HG03097 (cell line): ENCODE measurements at regions not wholly inside any gene's neighbourhood (a gene's known extent, or its start where the extent isn't known, plus 50 kb on each side); places are given as distances from the start of the nearest gene placed in this dataset.
"Not testable (repeated sequence)": the region's sequence is repeated elsewhere in the genome, so short reads cannot be mapped to it uniquely, and the experiment has no call there.

Source experiments
- ATAC-seq: cut with Tn5 transposase; IDR thresholded peaks from one replicate; pipeline ENCODE4 v1.9.1; 2021; ENCODE audit not compliant: unreplicated experiment, low FRiP score

DNA sequence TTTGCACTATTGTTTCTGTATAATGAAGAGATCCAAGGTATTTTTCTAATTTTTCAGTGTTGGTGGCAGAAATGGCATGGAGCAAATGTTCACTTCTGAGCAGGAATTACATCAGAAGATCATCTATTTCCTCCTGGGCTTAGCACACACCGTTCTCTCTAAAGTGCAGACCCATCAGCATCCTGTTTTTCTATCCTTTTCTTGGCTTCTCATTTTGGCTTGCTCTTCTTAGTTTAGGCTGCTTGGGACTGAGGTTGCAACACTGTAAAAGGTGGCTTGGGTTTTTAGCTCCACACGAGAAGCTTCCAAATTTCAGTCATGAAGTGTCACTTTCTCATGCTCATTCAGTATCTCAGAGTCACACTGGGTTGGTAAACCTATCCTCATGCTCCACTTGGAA lies 79.9 kb upstream of the SMIM30 start:
- no peak for ATAC-seq

DNA sequence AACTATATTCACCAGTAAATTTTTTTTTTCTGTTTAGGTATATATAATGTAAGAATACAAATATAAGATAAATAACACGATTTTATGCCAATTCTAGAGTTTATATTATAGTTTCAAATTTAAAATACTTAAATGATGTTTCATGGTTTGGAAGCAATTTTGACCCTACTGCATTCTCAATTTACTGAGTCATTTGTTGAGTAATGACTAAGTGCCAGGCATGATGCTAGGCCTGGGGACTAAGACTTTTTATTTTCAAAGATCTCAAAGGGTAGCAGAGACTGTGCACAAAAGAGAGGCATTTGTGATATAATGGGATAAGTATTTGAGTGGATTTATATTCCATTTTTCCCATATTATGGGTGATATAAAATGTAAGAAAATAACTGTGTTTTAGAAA lies 78.9 kb upstream of the SMIM30 start:
- no peak for ATAC-seq

DNA sequence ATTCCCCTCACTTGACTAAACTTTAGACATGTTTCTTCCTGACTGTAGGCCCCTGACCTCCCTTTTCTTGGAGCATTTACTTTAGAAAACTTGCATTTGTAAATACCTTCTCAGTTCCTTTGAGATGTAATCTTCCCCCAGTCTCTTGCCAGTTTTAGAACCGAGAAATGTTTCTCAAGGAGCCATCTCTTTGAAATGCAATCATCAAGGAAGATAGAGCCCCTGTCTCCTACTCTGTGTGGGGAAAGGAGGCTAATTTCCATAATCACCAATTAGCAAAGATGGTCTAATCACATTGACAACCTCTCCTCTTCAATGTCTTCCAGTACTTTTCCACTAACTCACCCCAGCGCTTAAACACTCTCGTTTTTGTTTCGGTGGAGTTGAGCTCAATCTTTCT lies 70.0 kb upstream of the SMIM30 start:
- no peak for ATAC-seq

- ATAC-seq, result no peak
Measured at GRCh38 chr7:113179313-113179712, 61.0 kb upstream of the SMIM30 start.

GRCh38 chr7:113176836-113177235 lies 58.5 kb upstream of the SMIM30 start:
- no peak for ATAC-seq

GRCh38 chr7:113176180-113176579 lies 57.8 kb upstream of the SMIM30 start:
- ATAC-seq, result not testable (repeated sequence)

DNA sequence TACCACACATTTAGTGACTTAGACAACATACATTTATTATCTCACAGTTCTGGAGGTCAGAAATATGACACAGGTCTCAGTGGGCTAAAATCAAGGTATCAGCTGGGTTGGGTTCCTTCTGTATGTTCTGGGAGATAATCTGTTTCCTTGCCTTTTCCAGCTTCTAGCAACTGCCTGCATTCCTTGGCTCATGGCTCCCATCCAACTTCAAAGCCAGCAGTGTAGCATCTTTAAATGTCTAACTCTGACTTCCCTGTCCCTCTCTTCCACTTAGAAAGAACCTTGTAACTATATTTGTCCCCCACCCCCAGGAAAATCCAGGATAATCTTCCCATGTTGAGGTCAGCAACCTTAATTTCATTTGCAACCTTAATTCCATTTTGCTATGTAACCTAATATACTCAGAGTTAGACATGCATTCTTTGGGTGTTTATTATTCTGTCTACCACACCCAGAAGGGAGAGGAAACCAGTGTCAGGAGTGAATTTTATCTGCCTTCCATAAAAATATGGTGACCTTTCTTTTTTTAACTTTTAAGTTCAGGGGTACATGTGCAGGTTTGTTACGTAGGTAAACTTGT lies 57.3 kb upstream of the SMIM30 start:
- ATAC-seq, result no peak

- no peak for ATAC-seq
Measured at GRCh38 chr7:113172726-113173125, 54.4 kb upstream of the SMIM30 start.

DNA sequence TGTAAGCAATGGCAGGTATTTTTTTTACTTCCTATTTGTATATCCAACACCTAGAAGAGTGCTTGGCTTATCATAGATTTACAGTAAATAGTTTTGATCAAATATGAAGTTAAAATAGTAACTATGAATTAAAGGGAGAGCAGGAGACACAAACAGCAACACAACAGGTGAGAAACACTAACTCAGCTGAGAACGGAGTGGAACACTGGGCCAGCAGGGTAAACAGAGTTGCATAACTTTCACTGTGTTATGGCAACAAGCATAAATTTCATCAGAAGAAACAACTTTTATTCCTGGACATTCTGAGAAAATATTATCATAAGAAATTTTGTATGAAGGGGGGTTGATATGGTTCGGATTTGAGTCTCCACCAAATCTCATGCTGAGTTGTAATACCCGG lies 52.2 kb upstream of the SMIM30 start:
- no peak for ATAC-seq
